GM12878 (cell line): ENCODE measurements at regions not wholly inside any gene's neighbourhood (a gene's known extent, or its start where the extent isn't known, plus 50 kb on each side); places are given as distances from the start of the nearest gene placed in this dataset.

Source experiments
- ATAC-seq: fragments of 200-7000 bp; cut with Tn5 transposase; 3 replicates; pipeline ENCODE4 v1.9.1; 2020; ENCODE audit warnings: mild to moderate bottlenecking, moderate library complexity
- BruUV-seq: library from RNA; stranded (reverse); fragments of 400-500 nt; replicated peaks from 2 replicates; lab custom pipeline; 2021; lab: Mats Ljungman, UMichigan
- CTCF ChIA-PET: fragments of 300-600 bp; sonication (Branson Sonifier 250); formaldehyde crosslinking; extraction: SDS; loops from one replicate; lab custom pipeline; 2021; ENCODE audit warnings: inconsistent platforms; lab: Yijun Ruan, JAX
- POLR2A ChIA-PET: fragments of 350-600 bp; formaldehyde crosslinking; extraction: SDS; loops from one replicate; lab custom pipeline; 2021; ENCODE audit warnings: inconsistent platforms; lab: Charles Lee
- RAD21 ChIA-PET: fragments of 300-600 bp; sonication (Branson Sonifier 250); formaldehyde crosslinking; loops from one replicate; lab custom pipeline; 2023; ENCODE audit warnings: antibody characterized with exemption; ENCODE audit not compliant: unreplicated experiment; lab: Charles Lee
- SMC1A ChIA-PET: fragments of 300-600 bp; sonication (Branson Sonifier 250); formaldehyde crosslinking; loops from one replicate; lab custom pipeline; 2023; ENCODE audit not compliant: unreplicated experiment, uncharacterized antibody; lab: Charles Lee
- DNase-seq: peaks from one replicate; pipeline ENCODE4 v3.0.0-alpha.2; 2011; ENCODE audit warnings: low read depth, low spot score
- FAIRE-seq: peaks from 3 replicates; lab custom pipeline; 2011; peaks lifted over from hg19 to GRCh38; lab: Jason Lieb, UNC
- H2AFZ ChIP-seq: 2 replicates; pipeline ENCODE4 v1.6.0; 2011; ENCODE audit warnings: low read depth, low read length, control low read depth; ENCODE audit not compliant: control insufficient read depth
- H3K27ac ChIP-seq: 2 replicates; pipeline ENCODE4 v1.5.1; 2011; ENCODE audit warnings: control low read depth; ENCODE audit not compliant: control insufficient read depth, insufficient read depth
- H3K27me3 ChIP-seq, 2 experiments: replicated peaks in 1 of 2; 2 replicates each; pipeline versions ENCODE4 v1.6.0 to v1.6.1; 2011; ENCODE audit warnings: low read length in 1 of 2; ENCODE audit not compliant: control insufficient read depth in 2 of 2, insufficient read depth in 2 of 2
- H3K36me3 ChIP-seq, 2 experiments: 2 replicates each; pipeline ENCODE4 v1.5.1; 2011; ENCODE audit warnings: low read length in 1 of 2; ENCODE audit not compliant: control insufficient read depth in 2 of 2, insufficient read depth in 2 of 2
- H3K4me1 ChIP-seq: 2 replicates; pipeline ENCODE4 v1.6.1; 2011; ENCODE audit warnings: mild to moderate bottlenecking, low read length, moderate library complexity, mixed read lengths; ENCODE audit not compliant: control insufficient read depth, insufficient read depth
- H3K4me2 ChIP-seq: 2 replicates; pipeline ENCODE4 v1.6.0; 2011; ENCODE audit warnings: control low read depth; ENCODE audit not compliant: control insufficient read depth, insufficient read depth
- H3K4me3 ChIP-seq: fragments of 200-600 bp; sonication (generic); 2 replicates; pipeline ENCODE4 v1.5.1; 2016
- H3K79me2 ChIP-seq: 2 replicates; pipeline ENCODE4 v1.6.0; 2011; ENCODE audit warnings: low read length; ENCODE audit not compliant: control insufficient read depth, insufficient read depth
- H3K9ac ChIP-seq: 2 replicates; pipeline ENCODE4 v1.8.0; 2011; ENCODE audit warnings: low read length, control low read depth, mixed read lengths; ENCODE audit not compliant: control insufficient read depth, insufficient read depth
- H3K9me3 ChIP-seq: replicated peaks from 3 replicates; pipeline ENCODE4 v1.5.1; 2011; ENCODE audit warnings: mild to moderate bottlenecking, low read length; ENCODE audit not compliant: control insufficient read depth, insufficient read depth
- H4K20me1 ChIP-seq: 2 replicates; pipeline ENCODE4 v1.6.0; 2011; ENCODE audit not compliant: control insufficient read depth, insufficient read depth
- FOXM1 ChIP-seq: IDR thresholded peaks from 2 replicates; pipeline ENCODE4 v1.6.1; 2012; ENCODE audit warnings: low read depth, mild to moderate bottlenecking, inconsistent platforms, low read length, moderate library complexity
- KAT2A ChIP-seq: conservative IDR thresholded peaks from 2 replicates; pipeline ENCODE4 v1.6.1; 2011; ENCODE audit warnings: low read depth, low read length; ENCODE audit not compliant: control insufficient read depth
- KLF5 ChIP-seq: fragments of 450-650 bp; IDR thresholded peaks from 2 replicates; pipeline ENCODE4 v1.6.1; 2014; ENCODE audit warnings: mild to moderate bottlenecking; ENCODE audit not compliant: partially characterized antibody
- MTA3 ChIP-seq: IDR thresholded peaks from 2 replicates; pipeline ENCODE4 v1.6.1; 2012; ENCODE audit warnings: low read length, inconsistent platforms, borderline replicate concordance
- NRF1 ChIP-seq: conservative IDR thresholded peaks from 2 replicates; pipeline ENCODE4 v1.6.1; 2011; ENCODE audit warnings: mild to moderate bottlenecking, low read depth, low read length, improper control_type of control experiment
- SIN3A ChIP-seq: IDR thresholded peaks from 2 replicates; pipeline ENCODE4 v1.6.1; 2012; ENCODE audit warnings: low read depth, low read length, improper control_type of control experiment
- TCF12 ChIP-seq: IDR thresholded peaks from 2 replicates; pipeline ENCODE4 v1.6.1; 2011; ENCODE audit warnings: low read depth, mild to moderate bottlenecking, low read length
- YY1 ChIP-seq: IDR thresholded peaks from 2 replicates; pipeline ENCODE4 v1.6.1; 2011; ENCODE audit warnings: low read depth, mild to moderate bottlenecking, low read length
- ZBED1 ChIP-seq: IDR thresholded peaks from 2 replicates; pipeline ENCODE4 v1.6.1; 2016; ENCODE audit warnings: borderline replicate concordance
- ZBTB40 ChIP-seq: fragments of 450-650 bp; IDR thresholded peaks from 2 replicates; pipeline ENCODE4 v1.6.1; 2016; ENCODE audit warnings: mild to moderate bottlenecking, moderate library complexity, borderline replicate concordance
- ZNF207 ChIP-seq: fragments of 450-650 bp; IDR thresholded peaks from 2 replicates; pipeline ENCODE4 v1.6.1; 2014; ENCODE audit warnings: antibody characterized with exemption, mild to moderate bottlenecking, borderline replicate concordance
- WGBS: methylation state at CpG from one replicate; pipeline ENCODE4 v1.1.6; 2016; ENCODE audit warnings: low lambda C conversion rate; ENCODE audit not compliant: insufficient replicate concordance, insufficient coverage; ENCODE audit errors: missing lambda C conversion rate; 5-methylcytosine and 5-hydroxymethylcytosine counted together
- in situ Hi-C: fragments of 300-500 bp; cut with MboI; formaldehyde crosslinking; loops from 9 replicates; pipeline ENCODE4 v1.14.3; 2018; ENCODE audit warnings: mixed read lengths
- intact Hi-C: fragments of 100-400 bp; cut with micrococcal nuclease; formaldehyde crosslinking; loops from one replicate; pipeline ENCODE4 v1.14.2; 2022; ENCODE audit not compliant: unreplicated experiment

- H3K36me3 ChIP-seq: no peaks in the 10 kb centered on the region
- intact Hi-C loops (no loop called here), in situ Hi-C loops (no loop called here)
- ATAC-seq (no peak), DNase-seq (no peak), FAIRE-seq (no peak)
- H3K4me2 ChIP-seq: no peak overlapping the region
- BruUV-seq: no TSS peak
- H3K79me2 ChIP-seq: no peaks in the 10 kb centered on the region
- POLR2A ChIA-PET: no interaction called here
- SMC1A ChIA-PET: no interaction called here
- H3K4me1 ChIP-seq: no peaks in the 10 kb centered on the region
- H3K9ac ChIP-seq: no peak overlapping the region
- CTCF ChIA-PET: no interaction called here
- no peak overlapping the region for H2AFZ ChIP-seq
- H3K4me3 ChIP-seq: no peak overlapping the region
- RAD21 ChIA-PET: no interaction called here
- H3K27ac ChIP-seq: no peak overlapping the region
- 0% methylated on average over 1 of the region's 1 CpG for WGBS
- H3K9me3 ChIP-seq: no peaks in the 10 kb centered on the region
- H3K27me3 ChIP-seq: no peaks in the 10 kb centered on the region
- no peaks in the 10 kb centered on the region for H4K20me1 ChIP-seq
- TF ChIP-seq ZBED1 (no peak), NRF1 (no peak), FOXM1 (no peak), ZNF207 (no peak), KAT2A (no peak), KLF5 (no peak), SIN3A (no peak), YY1 (no peak), MTA3 (no peak), TCF12 (no peak), ZBTB40 (no peak)
Observed at GRCh38 chr5:110918683-110919082, 152.8 kb upstream of the TSLP start.
